Brain microvascular endothelial cell (primary cell): ENCODE measurements at regions not wholly inside any gene's neighbourhood (a gene's known extent, or its start where the extent isn't known, plus 50 kb on each side); places are given as distances from the start of the nearest gene placed in this dataset.

Experiments
- DNase-seq: peaks from one replicate; pipeline ENCODE4 v3.0.0-alpha.2; 2020
- H3K27ac ChIP-seq: fragments of 250-450 bp; sonication (Bioruptor Pico); 2 replicates; pipeline ENCODE4 v1.5.1; 2020; ENCODE audit warnings: mild to moderate bottlenecking, moderate library complexity
- H3K27me3 ChIP-seq: fragments of 250-450 bp; sonication (Bioruptor Pico); replicated peaks from 2 replicates; pipeline ENCODE4 v1.5.1; 2020; ENCODE audit warnings: mild to moderate bottlenecking
- H3K36me3 ChIP-seq: fragments of 250-450 bp; sonication (Bioruptor Pico); replicated peaks from 2 replicates; pipeline ENCODE4 v1.5.1; 2020; ENCODE audit warnings: mild to moderate bottlenecking
- H3K4me3 ChIP-seq: 2 replicates; pipeline ENCODE4 v1.5.1; 2011; ENCODE audit warnings: low read depth, mild to moderate bottlenecking, control low read depth, low read length, moderate library complexity
- in situ Hi-C: cut with HindIII; loops from 2 replicates; pipeline ENCODE4 v1.10.0; 2017; ENCODE audit warnings: low sequenced_read_pairs, low pct_ligation_motif_present
- TF ChIP-seq, protein P1 (sequence below): IDR thresholded peaks from 2 replicates; pipeline ENCODE4 v1.5.1; 2011; ENCODE audit warnings: low read depth, mild to moderate bottlenecking, moderate library complexity, low read length, control low read depth, inconsistent platforms; ENCODE audit errors: missing control alignments

DNA sequence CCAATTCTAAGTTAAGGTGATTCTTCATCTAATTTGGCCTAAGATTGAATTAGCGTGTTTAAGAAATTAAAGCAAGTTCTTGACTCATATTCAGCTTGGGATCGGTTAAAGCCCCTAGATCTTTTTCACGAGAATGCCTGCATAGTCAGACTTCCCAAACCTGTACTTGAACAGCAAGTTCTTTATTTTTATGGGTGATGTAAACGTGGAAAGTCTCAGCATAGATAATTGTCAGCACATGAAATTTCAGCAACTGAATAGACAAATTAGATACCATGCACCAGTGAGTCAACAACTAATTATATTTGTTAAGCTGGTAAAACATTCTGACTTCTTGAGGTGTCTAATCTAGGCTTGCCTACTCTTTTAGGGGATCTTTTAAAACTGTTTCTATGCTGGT is 183.1 kb upstream of the TNFAIP3 start:
- TF ChIP-seq, protein P1, sequence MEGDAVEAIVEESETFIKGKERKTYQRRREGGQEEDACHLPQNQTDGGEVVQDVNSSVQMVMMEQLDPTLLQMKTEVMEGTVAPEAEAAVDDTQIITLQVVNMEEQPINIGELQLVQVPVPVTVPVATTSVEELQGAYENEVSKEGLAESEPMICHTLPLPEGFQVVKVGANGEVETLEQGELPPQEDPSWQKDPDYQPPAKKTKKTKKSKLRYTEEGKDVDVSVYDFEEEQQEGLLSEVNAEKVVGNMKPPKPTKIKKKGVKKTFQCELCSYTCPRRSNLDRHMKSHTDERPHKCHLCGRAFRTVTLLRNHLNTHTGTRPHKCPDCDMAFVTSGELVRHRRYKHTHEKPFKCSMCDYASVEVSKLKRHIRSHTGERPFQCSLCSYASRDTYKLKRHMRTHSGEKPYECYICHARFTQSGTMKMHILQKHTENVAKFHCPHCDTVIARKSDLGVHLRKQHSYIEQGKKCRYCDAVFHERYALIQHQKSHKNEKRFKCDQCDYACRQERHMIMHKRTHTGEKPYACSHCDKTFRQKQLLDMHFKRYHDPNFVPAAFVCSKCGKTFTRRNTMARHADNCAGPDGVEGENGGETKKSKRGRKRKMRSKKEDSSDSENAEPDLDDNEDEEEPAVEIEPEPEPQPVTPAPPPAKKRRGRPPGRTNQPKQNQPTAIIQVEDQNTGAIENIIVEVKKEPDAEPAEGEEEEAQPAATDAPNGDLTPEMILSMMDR: no peak
- Histone ChIP-seq H3K36me3 (no peaks in the 10 kb centered on the region), H3K27ac (no peak overlapping the region), H3K27me3 (no peaks in the 10 kb centered on the region), H3K4me3 (no peak overlapping the region)
- no peak for DNase-seq
- in situ Hi-C loops: no loop called here

DNA sequence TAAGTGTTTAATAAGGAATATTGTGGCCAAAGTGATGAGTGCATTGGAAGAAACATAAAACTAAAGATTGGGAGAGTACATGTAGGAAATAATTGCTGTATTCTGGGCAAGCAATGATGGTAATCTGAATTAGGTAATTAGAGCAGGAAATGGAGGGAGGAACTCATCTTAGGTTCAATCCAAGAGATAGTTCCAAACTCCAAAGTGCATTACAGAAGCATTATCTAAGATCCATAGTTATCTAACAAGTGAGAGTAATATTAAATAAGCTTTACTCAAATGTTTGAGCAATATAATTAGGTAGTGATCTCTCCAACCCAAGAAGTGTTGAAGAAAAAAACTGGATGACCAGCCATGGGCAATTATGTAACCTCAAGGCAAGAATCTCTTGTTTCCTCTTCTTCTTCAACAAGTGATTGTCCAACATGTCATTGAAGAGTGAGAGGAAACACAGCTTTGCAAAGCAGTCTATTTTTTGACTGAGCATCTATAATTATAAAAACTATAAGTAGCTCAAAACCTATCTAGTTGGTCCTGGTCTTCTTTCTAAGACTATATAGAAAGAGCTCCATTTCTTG is 181.2 kb upstream of the TNFAIP3 start:
- in situ Hi-C loops: no loop called here
- no peak overlapping the region for H3K4me3 ChIP-seq
- no peaks in the 10 kb centered on the region for H3K27me3 ChIP-seq
- no peak for DNase-seq
- no peaks in the 10 kb centered on the region for H3K36me3 ChIP-seq
- no peak overlapping the region for H3K27ac ChIP-seq
- TF ChIP-seq, protein P1: no peak

DNA sequence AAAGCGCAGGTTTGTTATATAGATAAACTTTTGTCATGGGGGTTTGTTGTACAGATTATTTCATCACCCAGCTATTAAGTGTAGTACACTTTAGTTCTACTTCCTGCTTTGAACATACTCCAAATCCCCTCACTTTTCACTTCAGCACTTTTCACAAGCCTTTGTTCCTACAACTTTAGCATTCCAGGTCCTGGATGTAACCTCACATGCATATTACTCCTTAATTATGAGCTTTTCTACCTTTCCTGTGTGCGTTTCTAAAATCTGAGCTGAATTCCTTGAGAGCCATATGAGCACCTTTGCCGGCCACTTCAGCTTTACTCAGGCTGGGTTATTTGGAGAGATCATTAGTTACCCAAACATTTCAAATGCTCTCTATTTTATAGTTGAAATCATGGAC is 179.2 kb upstream of the TNFAIP3 start:
- Histone ChIP-seq H3K27me3 (no peaks in the 10 kb centered on the region), H3K27ac (no peak overlapping the region), H3K4me3 (no peak overlapping the region), H3K36me3 (no peaks in the 10 kb centered on the region)
- TF ChIP-seq, protein P1: no peak
- no peak for DNase-seq
- in situ Hi-C loops: no loop called here

DNA sequence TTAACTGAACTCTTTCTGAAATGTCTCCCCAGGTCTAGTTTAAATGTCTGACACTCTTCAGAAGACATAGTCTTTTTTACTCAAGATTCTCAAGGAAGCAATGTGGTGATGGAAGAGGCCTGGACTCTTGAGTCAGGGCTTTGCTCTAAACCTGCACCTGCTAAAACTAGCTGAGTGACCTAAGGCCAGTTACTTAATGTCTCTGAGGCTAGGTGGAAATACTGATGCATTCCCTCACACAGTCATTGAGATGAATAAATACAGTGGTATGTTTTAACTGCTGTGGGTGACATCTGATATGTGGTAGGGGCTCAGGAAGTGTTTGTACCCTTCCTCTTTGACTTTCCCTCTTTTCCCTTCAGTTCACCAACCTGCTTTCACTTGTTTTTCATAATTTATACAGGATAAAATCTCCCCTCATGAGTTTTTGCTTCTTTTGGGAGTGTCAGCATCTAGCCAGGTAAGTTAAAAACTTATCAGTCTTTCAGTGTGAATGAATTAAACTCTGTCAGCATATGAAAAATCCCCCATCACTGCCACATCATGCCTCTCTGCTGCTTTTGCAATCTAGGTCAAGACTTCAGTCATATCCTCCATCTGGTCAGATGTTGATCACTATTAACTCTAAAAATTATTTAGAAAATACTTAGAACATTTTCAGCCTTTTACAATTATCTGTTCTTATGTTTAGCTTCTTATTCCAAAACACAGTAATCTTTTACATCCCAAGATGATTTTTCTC is 178.7 kb upstream of the TNFAIP3 start:
- no peaks in the 10 kb centered on the region for H3K36me3 ChIP-seq
- no peak for DNase-seq
- no peak overlapping the region for H3K4me3 ChIP-seq
- no peaks in the 10 kb centered on the region for H3K27me3 ChIP-seq
- in situ Hi-C loops: no loop called here
- no peak overlapping the region for H3K27ac ChIP-seq
- TF ChIP-seq, protein P1: no peak

DNA sequence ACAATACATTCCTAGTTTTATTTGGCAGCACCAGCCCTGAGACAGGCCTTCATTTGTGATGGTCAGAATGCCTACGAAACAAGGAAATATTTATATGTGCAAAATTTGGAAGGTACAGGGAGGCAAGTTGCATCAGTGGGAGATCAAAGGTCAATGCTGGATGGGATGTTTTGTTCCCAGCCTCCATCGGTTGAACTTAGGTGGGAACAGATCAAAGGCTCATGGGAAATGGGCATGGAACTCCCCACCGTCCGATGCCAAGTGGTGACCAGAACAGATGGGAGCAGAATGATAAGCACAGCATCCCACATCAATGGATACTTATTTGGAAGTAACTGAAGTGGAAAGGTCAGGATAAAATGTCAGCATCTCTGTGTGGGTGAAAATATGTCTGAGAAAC is 177.7 kb upstream of the TNFAIP3 start:
- no peaks in the 10 kb centered on the region for H3K27me3 ChIP-seq
- in situ Hi-C loops: no loop called here
- TF ChIP-seq, protein P1: no peak
- H3K36me3 ChIP-seq: no peaks in the 10 kb centered on the region
- no peak overlapping the region for H3K27ac ChIP-seq
- no peak overlapping the region for H3K4me3 ChIP-seq
- DNase-seq: no peak
